ENCODE measurements at regions not wholly inside any gene's neighbourhood (a gene's known extent, or its start where the extent isn't known, plus 50 kb on each side); places are given as distances from the start of the nearest gene placed in this dataset.

- TF ChIP-seq POLR2AphosphoS5 (IDR thresholded peaks at IDR 0.05; ENCODE audit: low read depth, low read length) = no peak
- TF ChIP-seq POLR2A (IDR thresholded peaks at IDR 0.05; ENCODE audit: low read depth, low read length) = no peak
- TF ChIP-seq TAF1 (IDR thresholded peaks at IDR 0.05; ENCODE audit: low read depth, low read length) = no peak
- TF ChIP-seq SPI1 (IDR thresholded peaks at IDR 0.05; ENCODE audit: low read depth, low read length) = no peak
- TF ChIP-seq PAX5 (IDR thresholded peaks at IDR 0.05; ENCODE audit: insufficient read depth, low read length, severe bottlenecking) = no peak
- no peak for TF ChIP-seq POU2F2 (IDR thresholded peaks at IDR 0.05; ENCODE audit: low read depth, low read length)
Measured at GRCh38 chr22:49204599-49205482, 622.8 kb downstream of the BRD1 start.

All from GM12891 (cell line).